D341Med (cell line): ENCODE measurements at regions not wholly inside any gene's neighbourhood (a gene's known extent, or its start where the extent isn't known, plus 50 kb on each side); places are given as distances from the start of the nearest gene placed in this dataset.

Source experiments
- DNase-seq: peaks from one replicate; pipeline ENCODE4 v3.0.0; 2012; ENCODE audit warnings: low spot score

DNA sequence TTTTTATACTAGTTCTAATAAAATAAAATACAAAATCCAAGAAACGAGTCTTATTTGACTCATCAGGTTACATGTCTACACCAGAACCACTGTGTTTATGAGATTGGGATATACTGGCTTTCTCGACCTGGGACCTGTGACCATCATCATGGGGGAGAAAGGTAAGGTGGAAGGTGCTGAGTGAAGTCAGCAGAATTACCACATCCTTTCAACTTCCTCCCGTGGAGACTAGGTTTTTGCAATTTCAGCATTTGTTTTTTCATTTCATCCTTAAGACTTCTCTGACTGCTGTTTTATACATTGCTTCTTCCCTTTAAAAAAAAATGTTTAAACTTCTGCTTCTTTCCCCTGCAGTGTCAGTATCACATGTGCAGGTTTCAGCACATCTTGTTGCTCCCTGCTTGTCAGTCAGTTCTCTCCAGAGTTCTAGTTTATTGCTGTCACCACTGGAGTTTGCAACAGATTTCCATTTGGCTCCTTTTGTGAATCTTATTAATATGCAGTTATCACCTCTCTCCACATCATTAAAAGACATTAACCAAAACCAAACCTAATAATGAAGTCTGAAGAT lies 60.4 kb upstream of the HAO2 start:
- no peak for DNase-seq

DNA sequence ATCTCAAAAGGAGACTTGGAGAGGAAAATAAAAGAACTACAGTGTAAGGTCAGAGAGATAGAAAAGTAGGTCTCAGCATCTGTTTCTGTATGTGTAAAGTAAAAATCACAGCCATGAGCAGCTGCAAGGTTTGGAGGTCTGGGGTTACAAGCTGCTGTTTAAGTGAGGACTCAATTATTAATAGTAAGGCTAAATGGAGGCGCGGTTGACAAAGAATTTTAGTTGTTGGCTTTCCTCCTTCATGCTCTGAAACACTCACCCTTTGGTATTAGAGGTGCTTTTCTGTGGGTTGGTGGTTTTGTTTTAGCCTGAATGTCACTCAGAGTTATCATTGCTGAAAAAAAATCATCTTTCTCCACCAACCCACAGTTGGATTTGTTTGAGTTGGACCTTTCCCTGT lies 59.8 kb upstream of the HAO2 start:
- no peak for DNase-seq

DNA sequence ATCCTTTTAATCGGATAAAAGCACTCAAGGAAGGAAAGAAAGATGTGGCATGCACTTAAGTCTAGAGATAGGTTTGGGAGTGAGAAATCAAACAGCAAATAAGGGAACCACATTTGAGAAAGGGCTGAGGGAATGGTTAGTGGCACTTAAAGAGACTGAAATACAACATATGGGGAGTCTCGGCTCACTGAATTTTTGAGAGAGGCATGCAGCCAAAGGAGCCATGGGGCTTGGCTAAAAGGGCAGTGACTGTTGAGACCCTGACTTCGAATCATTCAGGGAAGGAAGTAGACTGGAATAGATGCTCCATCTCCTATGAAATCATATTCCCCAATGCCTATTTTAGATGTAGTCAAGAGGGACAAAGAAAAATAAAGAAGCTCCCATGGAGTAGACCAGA lies 58.3 kb upstream of the HAO2 start:
- no peak for DNase-seq

DNA sequence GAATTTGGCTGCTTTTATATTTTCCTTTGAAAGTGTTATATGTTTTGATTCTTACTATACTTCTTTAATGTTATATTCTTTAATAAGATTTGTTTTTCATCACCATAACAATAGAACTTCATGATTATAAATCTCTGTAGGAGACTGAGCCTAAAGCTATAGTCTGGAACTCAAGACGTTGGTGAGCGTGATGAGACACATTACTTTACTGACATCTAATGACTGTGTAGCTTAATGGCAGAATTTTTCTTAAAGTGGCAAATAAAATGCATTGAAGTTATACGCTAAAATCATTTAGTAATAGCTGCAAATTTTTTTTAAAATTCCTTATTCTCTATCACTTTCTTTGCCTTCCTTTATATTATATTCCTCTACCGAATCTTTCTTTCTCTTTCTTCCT lies 56.1 kb upstream of the HAO2 start:
- no peak for DNase-seq

DNA sequence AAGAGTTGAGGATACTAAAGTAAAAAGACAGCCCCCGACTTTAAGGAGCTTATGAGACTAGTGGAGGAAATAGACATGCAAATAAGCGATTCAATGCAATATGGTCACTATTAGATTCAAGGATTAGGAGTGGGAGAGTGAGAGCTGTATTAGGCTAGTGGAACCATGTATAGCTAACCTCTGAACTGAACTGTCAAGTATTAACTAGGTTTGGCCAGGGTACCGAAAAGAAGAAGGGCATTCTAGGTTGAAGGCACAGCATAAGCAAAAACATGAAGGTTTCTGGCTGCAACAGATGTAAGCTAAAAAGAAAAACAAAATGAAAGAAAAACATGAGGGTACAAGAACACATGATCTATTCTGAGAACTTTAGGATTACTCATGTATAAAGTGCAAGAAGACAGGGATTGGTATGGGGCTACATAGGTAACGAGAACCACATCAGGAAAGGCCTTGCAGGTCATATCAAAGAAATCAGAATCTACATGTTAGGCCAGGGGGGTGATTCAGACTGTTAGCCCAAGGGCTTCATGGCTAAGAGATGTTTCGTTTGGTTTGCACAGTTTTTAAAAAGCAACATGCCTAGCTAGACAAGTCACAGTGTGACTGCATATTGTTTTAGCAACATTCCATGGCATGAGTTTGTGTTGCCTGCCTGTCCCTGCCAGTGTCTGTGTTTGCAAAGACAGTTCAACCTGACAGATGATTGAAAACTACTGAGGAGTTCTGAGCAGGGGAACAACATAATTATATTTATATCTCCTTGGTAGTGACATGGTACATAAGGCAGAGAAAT lies 54.4 kb upstream of the HAO2 start:
- DNase-seq: no peak

DNA sequence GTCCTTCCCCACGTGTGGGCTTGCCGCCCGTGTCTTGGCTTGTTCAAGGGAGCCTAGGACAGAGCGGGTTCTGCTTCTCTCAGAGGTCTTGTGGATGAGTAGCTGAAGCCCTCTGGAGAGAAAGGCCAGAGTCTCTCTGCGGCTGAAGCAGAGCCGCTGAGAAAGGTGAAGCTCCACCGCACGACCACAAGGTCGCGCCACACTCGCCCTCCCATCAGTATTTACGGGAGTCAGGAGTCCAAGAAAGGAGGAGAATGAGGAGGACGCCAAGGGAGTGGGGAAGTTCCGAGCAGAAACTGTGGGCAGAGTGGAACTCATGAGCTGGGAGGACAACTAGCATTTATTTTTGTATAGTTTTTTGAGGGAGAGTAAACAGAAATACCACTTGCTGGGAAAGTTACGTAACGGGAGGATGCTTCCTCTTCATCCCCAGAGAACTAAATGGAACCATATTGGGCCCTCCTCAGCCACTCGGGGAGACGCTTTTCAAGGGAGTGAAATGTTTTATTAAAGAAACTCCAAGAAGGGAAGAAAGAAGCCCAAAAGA lies 51.6 kb upstream of the HAO2 start:
- DNase-seq: no peak

DNA sequence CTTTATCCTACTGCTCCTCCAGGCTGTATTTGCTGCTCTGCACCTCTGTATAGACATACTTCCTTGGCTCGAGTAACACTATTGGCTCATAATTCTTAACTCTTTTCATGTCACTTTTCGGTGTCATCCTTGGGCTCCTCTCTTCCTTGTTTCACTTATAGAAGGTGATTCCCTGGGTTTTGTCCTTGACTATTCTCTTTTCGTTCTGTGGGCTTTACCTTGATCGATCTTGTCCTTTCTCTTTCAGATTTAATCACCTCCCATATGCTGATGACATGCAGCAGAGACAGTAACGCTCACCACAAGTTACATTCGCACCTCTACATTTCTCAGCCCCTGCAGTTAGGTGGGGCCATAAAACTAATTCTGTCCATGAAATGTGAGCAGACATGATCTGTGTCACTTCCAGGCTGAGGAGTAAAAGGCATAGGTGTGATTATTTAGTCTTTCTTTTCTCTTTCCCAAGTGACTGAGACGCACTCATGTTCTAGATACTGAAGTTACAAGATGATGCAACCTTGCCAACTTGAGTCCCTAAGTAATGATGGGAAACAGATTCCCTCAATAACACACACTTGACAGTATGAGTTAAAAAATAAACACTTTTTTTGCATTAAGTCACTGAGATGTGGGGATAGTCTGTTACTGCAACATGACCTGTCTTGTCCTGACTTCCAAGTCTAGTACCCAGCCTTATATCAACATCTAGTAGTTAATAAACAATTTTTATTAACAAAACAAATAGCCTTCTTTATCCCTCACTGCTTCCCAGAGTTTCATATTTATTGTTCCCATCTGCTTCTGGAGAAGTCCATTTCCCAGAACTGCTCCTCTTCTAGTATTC lies 49.9 kb upstream of the HAO2 start:
- DNase-seq: no peak
